Right cardiac atrium (tissue), 5 donors: ENCODE measurements at regions not wholly inside any gene's neighbourhood (a gene's known extent, or its start where the extent isn't known, plus 50 kb on each side); places are given as distances from the start of the nearest gene placed in this dataset.

Experiments used
- ATAC-seq, 2 donors: fragments of 200-7000 bp; cut with Tn5 transposase; one replicate each; pipeline versions ENCODE4 v1.8.0 to v1.9.1; 2020; ENCODE audit warnings: moderate library complexity in 2 of 2, mild to moderate bottlenecking in 1 of 2
- DNase-seq, 3 donors: peaks; one replicate each; pipeline ENCODE4 v3.0.0-alpha.2; 2020
- H3K27ac ChIP-seq: one replicate; pipeline ENCODE4 v1.5.1; 2013; ENCODE audit warnings: mild to moderate bottlenecking, low read length, control low read depth, moderate library complexity
- H3K27me3 ChIP-seq: one replicate; pipeline ENCODE4 v1.6.1; 2013; ENCODE audit not compliant: control insufficient read depth, insufficient read depth
- H3K4me1 ChIP-seq: one replicate; pipeline ENCODE4 v1.6.1; 2013; ENCODE audit warnings: low read length; ENCODE audit not compliant: control insufficient read depth, insufficient read depth
- H3K4me3 ChIP-seq: one replicate; pipeline ENCODE4 v1.5.1; 2013; ENCODE audit warnings: low read length, control low read depth
- H3K9me3 ChIP-seq: one replicate; pipeline ENCODE4 v1.6.1; 2013; ENCODE audit warnings: low read length; ENCODE audit not compliant: control insufficient read depth
- WGBS: extraction: QIAGEN DNeasy Blood & Tissue Kit; methylation state at CpG from one replicate; pipeline ENCODE4 v1.1.7; 2013; 5-methylcytosine and 5-hydroxymethylcytosine counted together
- intact Hi-C, 4 donors: fragments of 100-400 bp; cut with DNase I; formaldehyde crosslinking; loops; one replicate each; pipeline versions ENCODE4 v1.11.0 to v1.14.0; 2022 to 2023
- donor health status: healthy with polysubstance abuse.
- donor health status: DM: no; HTN: yes; CAD: no.
- donor health status: DM: no; HTN: no; CAD: no.
- donor health status: DM: no; HTN: yes; CAD: no; lungs with severe emphysema.
- donor health status: DM: yes; HTN: yes; CAD: no.

GRCh38 chr18:11553098-11553940, 56.1 kb upstream of the SLC35G4 start:
- H3K27ac ChIP-seq = no peak overlapping the region
- no peak overlapping the region for H3K4me3 ChIP-seq
- DNase-seq = no peak
- 28% methylated on average over 8 of the region's 8 CpGs for WGBS
- H3K9me3 ChIP-seq = no peaks in the 10 kb centered on the region
- peak; percentile 53 to 60 for ATAC-seq
- intact Hi-C loops = loop anchor here in 3 of 4 donors (5.0 to 10.0 kb wide), 2 partner anchors 699 to 701 kb away; no protein-coding TSS in a partner anchor
- no peaks in the 10 kb centered on the region for H3K27me3 ChIP-seq
- H3K4me1 ChIP-seq = no peaks in the 10 kb centered on the region

- ATAC-seq = no peak
- H3K9me3 ChIP-seq = no peaks in the 10 kb centered on the region
- intact Hi-C loops = loop anchor here in 1 of 4 donors (5.0 kb wide), 1 partner anchor 982 kb away; no protein-coding TSS in a partner anchor
- no peak for DNase-seq
- 61% methylated on average over 7 of the region's 7 CpGs for WGBS
- no peaks in the 10 kb centered on the region for H3K27me3 ChIP-seq
- no peak overlapping the region for H3K27ac ChIP-seq
- no peak overlapping the region for H3K4me3 ChIP-seq
- no peaks in the 10 kb centered on the region for H3K4me1 ChIP-seq
Observed at GRCh38 chr18:11548916-11549551, 60.4 kb upstream of the SLC35G4 start.

- Histone ChIP-seq H3K4me3 (no peak overlapping the region), H3K4me1 (no peaks in the 10 kb centered on the region), H3K27ac (no peak overlapping the region), H3K9me3 (no peaks in the 10 kb centered on the region), H3K27me3 (no peaks in the 10 kb centered on the region)
- ATAC-seq (peak in 1 of 2 donors; percentile 35), DNase-seq (peak in 1 of 3 donors; percentile 60)
- WGBS = 72% methylated on average over 1 of the region's 1 CpG
- intact Hi-C loops = loop anchor here in 1 of 4 donors (5.0 kb wide), 1 partner anchor 981 kb away; no protein-coding TSS in a partner anchor
Observed at GRCh38 chr18:11548396-11548795, 61.0 kb upstream of the SLC35G4 start.

GRCh38 chr18:11544060-11544633, 65.2 kb upstream of the SLC35G4 start:
- DNase-seq (no peak), ATAC-seq (no peak)
- 75% methylated on average over 4 of the region's 4 CpGs for WGBS
- no peak overlapping the region for H3K4me3 ChIP-seq
- no peak overlapping the region for H3K27ac ChIP-seq
- no peaks in the 10 kb centered on the region for H3K9me3 ChIP-seq
- intact Hi-C loops = no loop called here
- no peaks in the 10 kb centered on the region for H3K27me3 ChIP-seq
- H3K4me1 ChIP-seq = no peaks in the 10 kb centered on the region

GRCh38 chr18:11541179-11541578, 68.2 kb upstream of the SLC35G4 start:
- no peaks in the 10 kb centered on the region for H3K27me3 ChIP-seq
- ATAC-seq = no peak
- no peak overlapping the region for H3K27ac ChIP-seq
- H3K4me1 ChIP-seq = no peaks in the 10 kb centered on the region
- H3K9me3 ChIP-seq = no peaks in the 10 kb centered on the region
- intact Hi-C loops = no loop called here
- 100% methylated on average over 1 of the region's 1 CpG for WGBS
- no peak for DNase-seq
- no peak overlapping the region for H3K4me3 ChIP-seq

GRCh38 chr18:11533942-11534496, 75.4 kb upstream of the SLC35G4 start:
- no peak overlapping the region for H3K27ac ChIP-seq
- H3K4me3 ChIP-seq = no peak overlapping the region
- intact Hi-C loops = no loop called here
- 96% methylated on average over 13 of the region's 13 CpGs for whole genome bisulfite sequencing
- ATAC-seq (no peak), DNase-seq (peak in 1 of 3 donors; percentile 28)
- H3K27me3 ChIP-seq = no peaks in the 10 kb centered on the region
- H3K4me1 ChIP-seq = no peaks in the 10 kb centered on the region
- no peaks in the 10 kb centered on the region for H3K9me3 ChIP-seq

GRCh38 chr18:11533513-11533890, 75.9 kb upstream of the SLC35G4 start:
- 95% methylated on average over 13 of the region's 13 CpGs for WGBS
- H3K4me3 ChIP-seq = no peak overlapping the region
- no peaks in the 10 kb centered on the region for H3K4me1 ChIP-seq
- DNase-seq (peak in 1 of 3 donors; percentile 33), ATAC-seq (no peak)
- H3K27me3 ChIP-seq = no peaks in the 10 kb centered on the region
- H3K9me3 ChIP-seq = no peaks in the 10 kb centered on the region
- intact Hi-C loops = no loop called here
- H3K27ac ChIP-seq = no peak overlapping the region

- peak in 1 of 3 donors; percentile 12 for DNase-seq
- WGBS = 96% methylated on average over 35 of the region's 35 CpGs
- Histone ChIP-seq H3K27me3 (no peaks in the 10 kb centered on the region), H3K27ac (no peak overlapping the region), H3K9me3 (no peaks in the 10 kb centered on the region), H3K4me1 (no peaks in the 10 kb centered on the region), H3K4me3 (no peak overlapping the region)
- ATAC-seq = no peak
- intact Hi-C loops = no loop called here
Observed at GRCh38 chr18:11532758-11533512, 76.5 kb upstream of the SLC35G4 start.

GRCh38 chr18:11529081-11529480, 80.3 kb upstream of the SLC35G4 start:
- WGBS = 81% methylated on average over 6 of the region's 6 CpGs
- intact Hi-C loops = no loop called here
- DNase-seq = no peak
- H3K27ac ChIP-seq = no peak overlapping the region
- H3K4me3 ChIP-seq = no peak overlapping the region
- no peaks in the 10 kb centered on the region for H3K27me3 ChIP-seq
- ATAC-seq = no peak
- no peaks in the 10 kb centered on the region for H3K4me1 ChIP-seq
- no peaks in the 10 kb centered on the region for H3K9me3 ChIP-seq

- H3K27ac ChIP-seq = no peak overlapping the region
- no peak overlapping the region for H3K4me3 ChIP-seq
- DNase-seq (no peak), ATAC-seq (no peak)
- H3K4me1 ChIP-seq = no peaks in the 10 kb centered on the region
- no peaks in the 10 kb centered on the region for H3K27me3 ChIP-seq
- intact Hi-C loops = no loop called here
- no peaks in the 10 kb centered on the region for H3K9me3 ChIP-seq
- 83% methylated on average over 1 of the region's 1 CpG for WGBS
Observed at GRCh38 chr18:11526675-11527074, 82.7 kb upstream of the SLC35G4 start.
